Activated CD8-positive, alpha-beta T cell treated with anti-CD3 and anti-CD28 coated beads for 36 hours (primary cell): ENCODE measurements at regions not wholly inside any gene's neighbourhood (a gene's known extent, or its start where the extent isn't known, plus 50 kb on each side); places are given as distances from the start of the nearest gene placed in this dataset.
"Not testable (repeated sequence)": the region's sequence is repeated elsewhere in the genome, so short reads cannot be mapped to it uniquely, and the experiment has no call there.

Experiments used
- ATAC-seq: fragments of 200-7000 bp; cut with Tn5 transposase; one replicate; pipeline ENCODE4 v1.10.0; 2021; ENCODE audit warnings: mild to moderate bottlenecking, moderate library complexity
- CTCF ChIA-PET: fragments of 350-600 bp; sonication (Branson Sonifier 250); formaldehyde crosslinking; loops from one replicate; lab custom pipeline; 2021; ENCODE audit warnings: antibody characterized with exemption; lab: Charles Lee
- POLR2A ChIA-PET: fragments of 350-600 bp; sonication (Branson Sonifier 250); formaldehyde crosslinking; loops from one replicate; lab custom pipeline; 2021; ENCODE audit warnings: antibody characterized with exemption; lab: Charles Lee
- DNase-seq: peaks from one replicate; pipeline ENCODE4 v3.0.0-alpha.2; 2020
- H3K27ac Mint-ChIP-seq: one replicate; pipeline ENCODE4 v1.8.0; 2021; ENCODE audit warnings: mild to moderate bottlenecking, mixed read lengths
- H3K27me3 Mint-ChIP-seq: one replicate; pipeline ENCODE4 v1.8.0; 2021; ENCODE audit warnings: mixed read lengths
- H3K36me3 Mint-ChIP-seq: one replicate; pipeline ENCODE4 v1.8.0; 2021; ENCODE audit warnings: low read depth, mixed read lengths
- H3K4me1 Mint-ChIP-seq: one replicate; pipeline ENCODE4 v1.8.0; 2021; ENCODE audit warnings: low read depth, mixed read lengths
- H3K4me3 Mint-ChIP-seq: one replicate; pipeline ENCODE4 v1.8.0; 2021; ENCODE audit warnings: mild to moderate bottlenecking, moderate library complexity, mixed read lengths
- H3K9me3 Mint-ChIP-seq: one replicate; pipeline ENCODE4 v1.8.0; 2021; ENCODE audit warnings: mixed read lengths
- intact Hi-C: fragments of 100-400 bp; cut with micrococcal nuclease; formaldehyde crosslinking; loops from one replicate; pipeline ENCODE4 v1.10.0; 2022
- TF ChIP-seq, protein P1 (sequence below): fragments of 200-600 bp; IDR thresholded peaks from one replicate; pipeline ENCODE4 v1.8.0; 2022; ENCODE audit warnings: antibody characterized with exemption, mild to moderate bottlenecking

- Mint-ChIP-seq H3K4me3 (no peak overlapping the region), H3K36me3 (no peaks in the 10 kb centered on the region), H3K4me1 (no peaks in the 10 kb centered on the region), H3K9me3 (no peaks in the 10 kb centered on the region), H3K27ac (no peak overlapping the region), H3K27me3 (no peaks in the 10 kb centered on the region)
- ATAC-seq (no peak), DNase-seq (no peak)
- ChIA-PET CTCF (interaction anchor here (1.1 kb wide), 1 partner anchor 74 kb away, joined by 3 read pairs; no protein-coding TSS in a partner anchor), POLR2A (no interaction called here)
- TF ChIP-seq, protein P1, sequence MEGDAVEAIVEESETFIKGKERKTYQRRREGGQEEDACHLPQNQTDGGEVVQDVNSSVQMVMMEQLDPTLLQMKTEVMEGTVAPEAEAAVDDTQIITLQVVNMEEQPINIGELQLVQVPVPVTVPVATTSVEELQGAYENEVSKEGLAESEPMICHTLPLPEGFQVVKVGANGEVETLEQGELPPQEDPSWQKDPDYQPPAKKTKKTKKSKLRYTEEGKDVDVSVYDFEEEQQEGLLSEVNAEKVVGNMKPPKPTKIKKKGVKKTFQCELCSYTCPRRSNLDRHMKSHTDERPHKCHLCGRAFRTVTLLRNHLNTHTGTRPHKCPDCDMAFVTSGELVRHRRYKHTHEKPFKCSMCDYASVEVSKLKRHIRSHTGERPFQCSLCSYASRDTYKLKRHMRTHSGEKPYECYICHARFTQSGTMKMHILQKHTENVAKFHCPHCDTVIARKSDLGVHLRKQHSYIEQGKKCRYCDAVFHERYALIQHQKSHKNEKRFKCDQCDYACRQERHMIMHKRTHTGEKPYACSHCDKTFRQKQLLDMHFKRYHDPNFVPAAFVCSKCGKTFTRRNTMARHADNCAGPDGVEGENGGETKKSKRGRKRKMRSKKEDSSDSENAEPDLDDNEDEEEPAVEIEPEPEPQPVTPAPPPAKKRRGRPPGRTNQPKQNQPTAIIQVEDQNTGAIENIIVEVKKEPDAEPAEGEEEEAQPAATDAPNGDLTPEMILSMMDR: no peak
- intact Hi-C loops: no loop called here
These were observed 335.6 kb upstream of the LMCD1 start for GRCh38 chr3:8166014-8166413.

- H3K36me3 Mint-ChIP-seq: no peaks in the 10 kb centered on the region
- TF ChIP-seq, protein P1: no peak
- ChIA-PET POLR2A (no interaction called here), CTCF (no interaction called here)
- H3K27me3 Mint-ChIP-seq: no peaks in the 10 kb centered on the region
- no peak for DNase-seq
- H3K9me3 Mint-ChIP-seq: no peaks in the 10 kb centered on the region
- H3K4me1 Mint-ChIP-seq: no peaks in the 10 kb centered on the region
- intact Hi-C loops: no loop called here
- no peak overlapping the region for H3K27ac Mint-ChIP-seq
- H3K4me3 Mint-ChIP-seq: no peak overlapping the region
- no peak for ATAC-seq
These were observed 330.6 kb upstream of the LMCD1 start for GRCh38 chr3:8170971-8171508.

- CTCF ChIA-PET: no interaction called here
- no peak for DNase-seq
- H3K27ac Mint-ChIP-seq: no peak overlapping the region
- intact Hi-C loops: no loop called here
- no peaks in the 10 kb centered on the region for H3K36me3 Mint-ChIP-seq
- H3K4me3 Mint-ChIP-seq: no peak overlapping the region
- POLR2A ChIA-PET: no interaction called here
- H3K27me3 Mint-ChIP-seq: no peaks in the 10 kb centered on the region
- H3K9me3 Mint-ChIP-seq: no peaks in the 10 kb centered on the region
- no peak for ATAC-seq
- TF ChIP-seq, protein P1: no peak
- H3K4me1 Mint-ChIP-seq: no peaks in the 10 kb centered on the region
These were observed 327.7 kb upstream of the LMCD1 start for GRCh38 chr3:8173892-8174291.

DNA sequence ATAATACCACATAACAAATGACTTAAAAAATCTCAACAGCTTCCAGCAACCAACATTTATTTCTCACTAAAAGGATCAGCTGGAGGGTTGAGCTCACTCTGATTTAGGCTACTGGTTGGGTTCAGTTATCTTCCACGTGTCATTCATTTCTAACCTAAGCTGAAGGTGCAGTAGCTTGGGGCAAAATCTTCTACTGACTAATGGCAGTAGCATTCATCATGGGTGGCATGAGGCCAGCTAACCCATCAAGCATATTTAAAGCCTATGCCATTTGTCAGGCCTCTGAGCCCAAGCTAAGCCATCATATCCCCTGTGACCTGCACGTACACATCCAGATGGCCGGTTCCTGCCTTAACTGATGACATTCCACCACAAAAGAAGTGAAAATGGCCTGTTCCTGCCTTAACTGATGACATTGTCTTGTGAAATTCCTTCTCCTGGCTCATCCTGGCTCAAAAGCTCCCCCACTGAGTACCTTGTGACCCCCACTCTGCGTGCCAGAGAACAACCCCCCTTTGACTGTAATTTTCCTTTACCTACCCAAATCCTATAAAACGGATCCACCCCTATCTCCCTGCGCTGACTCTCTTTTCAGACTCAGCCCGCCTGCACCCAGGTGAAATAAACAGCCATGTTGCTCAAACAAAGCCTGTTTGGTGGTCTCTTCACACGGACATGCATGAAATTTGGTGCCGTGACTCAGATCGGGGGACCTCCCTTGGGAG is 324.7 kb upstream of the LMCD1 start:
- not testable (repeated sequence) for ATAC-seq

DNA sequence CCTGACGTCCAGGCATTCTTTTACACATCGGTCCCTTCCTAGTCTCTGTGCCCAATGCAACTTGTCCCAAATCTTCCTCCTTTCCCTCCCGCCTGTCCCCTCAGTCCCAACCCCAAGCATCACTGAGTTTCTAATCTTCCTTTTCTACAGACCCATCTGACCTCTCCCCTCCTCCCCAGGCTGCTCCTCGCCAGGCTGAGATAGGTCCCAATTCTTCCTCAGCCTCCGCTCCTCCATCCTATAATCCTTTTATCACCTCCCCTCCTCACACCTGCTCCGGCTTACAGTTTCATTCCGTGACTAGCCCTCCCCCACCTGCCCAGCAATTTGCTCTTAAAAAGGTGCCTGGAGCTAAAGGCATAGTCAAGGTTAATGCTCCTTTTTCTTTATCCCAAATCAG is 323.1 kb upstream of the LMCD1 start:
- not testable (repeated sequence) for DNase-seq, H3K4me3 Mint-ChIP-seq, ATAC-seq

More for the DNA sequence above, 324.7 kb upstream of the LMCD1 start:
- CTCF ChIA-PET, POLR2A ChIA-PET, H3K9me3 Mint-ChIP-seq, H3K4me1 Mint-ChIP-seq, DNase-seq, H3K4me3 Mint-ChIP-seq, H3K27me3 Mint-ChIP-seq, intact Hi-C loops, H3K36me3 Mint-ChIP-seq, H3K27ac Mint-ChIP-seq: not testable (repeated sequence)

GRCh38 chr3:8182904-8183303 is 318.7 kb upstream of the LMCD1 start:
- H3K4me3 Mint-ChIP-seq: no peak overlapping the region
- POLR2A ChIA-PET: no interaction called here
- TF ChIP-seq, protein P1: no peak
- no peaks in the 10 kb centered on the region for H3K4me1 Mint-ChIP-seq
- no peaks in the 10 kb centered on the region for H3K9me3 Mint-ChIP-seq
- CTCF ChIA-PET: no interaction called here
- DNase-seq: no peak
- intact Hi-C loops: no loop called here
- H3K36me3 Mint-ChIP-seq: no peaks in the 10 kb centered on the region
- no peak overlapping the region for H3K27ac Mint-ChIP-seq
- no peaks in the 10 kb centered on the region for H3K27me3 Mint-ChIP-seq
- no peak for ATAC-seq

More for the DNA sequence above, 323.1 kb upstream of the LMCD1 start:
- H3K27ac Mint-ChIP-seq, H3K36me3 Mint-ChIP-seq, CTCF ChIA-PET, intact Hi-C loops, POLR2A ChIA-PET, H3K9me3 Mint-ChIP-seq, H3K27me3 Mint-ChIP-seq, H3K4me1 Mint-ChIP-seq: not testable (repeated sequence)
